ENCODE measurements at regions not wholly inside any gene's neighbourhood (a gene's known extent, or its start where the extent isn't known, plus 50 kb on each side); places are given as distances from the start of the nearest gene placed in this dataset.
"Not testable (repeated sequence)": the region's sequence is repeated elsewhere in the genome, so short reads cannot be mapped to it uniquely, and the experiment has no call there.

DNA sequence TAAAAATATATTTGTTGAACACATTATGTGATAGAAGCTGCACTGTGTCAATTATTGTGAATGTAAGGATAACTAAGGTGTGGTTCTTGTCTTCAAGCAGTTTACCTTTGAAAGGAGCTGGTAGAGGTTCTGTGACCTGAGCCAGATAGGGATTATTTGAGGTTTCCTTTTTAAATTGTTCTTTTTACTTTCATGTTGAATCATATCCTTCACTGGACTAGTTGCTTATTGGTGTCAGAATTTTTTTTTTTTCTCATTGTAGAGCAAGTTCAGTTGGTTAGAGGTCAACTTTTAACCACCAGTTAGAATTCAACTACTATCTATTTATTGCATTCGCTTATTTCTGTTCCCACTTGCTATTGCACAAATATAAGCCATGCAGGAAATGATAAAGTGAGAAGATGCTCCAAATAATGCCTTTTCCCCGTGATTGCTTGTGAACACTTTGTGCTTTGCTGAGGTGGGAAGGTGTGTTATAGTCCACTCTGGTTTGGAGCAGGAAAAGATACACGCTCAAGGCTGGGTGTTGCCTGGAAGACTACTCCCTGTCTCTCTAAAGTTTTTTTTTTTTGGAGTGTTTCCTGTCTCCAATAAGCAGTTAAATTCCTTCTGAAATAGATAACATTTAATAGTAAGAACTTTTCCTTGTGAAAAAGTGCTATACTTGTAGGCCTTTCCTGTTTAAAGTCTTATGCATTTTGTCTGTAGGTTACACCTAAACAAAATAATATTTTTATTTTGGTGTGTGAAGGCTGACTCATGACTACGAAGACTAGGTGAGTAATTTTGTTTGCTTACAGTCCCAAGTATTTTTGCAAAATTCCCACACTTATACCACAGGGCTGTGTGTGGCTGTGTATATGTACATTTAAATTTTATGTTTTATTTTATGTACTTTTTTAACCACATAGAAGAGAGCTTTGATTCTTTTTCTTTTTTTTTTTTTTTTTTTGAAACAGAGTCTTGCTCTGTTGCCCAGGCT is 83.8 kb upstream of the LCORL start:
- no peak for DNase-seq

GRCh38 chr4:18103876-18104605 is 82.5 kb upstream of the LCORL start:
- DNase-seq: no peak

DNA sequence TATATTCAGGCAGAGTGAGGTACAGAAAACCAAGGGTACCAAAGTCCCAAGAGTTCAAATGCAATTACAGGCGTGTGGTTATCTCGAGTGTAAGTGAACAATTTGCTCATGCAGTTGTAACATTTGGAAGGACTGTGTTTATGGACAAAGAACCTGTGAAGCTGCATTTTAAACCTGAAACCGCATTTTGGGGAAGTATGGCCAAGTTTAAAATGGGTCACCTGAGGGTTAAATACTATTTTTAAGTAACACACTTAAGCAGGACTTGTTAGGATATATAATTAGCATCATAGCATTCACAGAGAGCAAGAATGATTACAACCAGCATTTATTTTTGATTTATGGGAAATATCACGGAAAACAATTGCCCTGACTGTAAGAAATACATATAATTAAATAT is 79.1 kb upstream of the LCORL start:
- DNase-seq: no peak

GRCh38 chr4:18090447-18090846 is 68.9 kb upstream of the LCORL start:
- DNase-seq: not testable (repeated sequence)

GRCh38 chr4:18082236-18082635 is 60.7 kb upstream of the LCORL start:
- no peak for DNase-seq

- no peak for DNase-seq
Observed at GRCh38 chr4:18081708-18082107, 60.2 kb upstream of the LCORL start.

DNA sequence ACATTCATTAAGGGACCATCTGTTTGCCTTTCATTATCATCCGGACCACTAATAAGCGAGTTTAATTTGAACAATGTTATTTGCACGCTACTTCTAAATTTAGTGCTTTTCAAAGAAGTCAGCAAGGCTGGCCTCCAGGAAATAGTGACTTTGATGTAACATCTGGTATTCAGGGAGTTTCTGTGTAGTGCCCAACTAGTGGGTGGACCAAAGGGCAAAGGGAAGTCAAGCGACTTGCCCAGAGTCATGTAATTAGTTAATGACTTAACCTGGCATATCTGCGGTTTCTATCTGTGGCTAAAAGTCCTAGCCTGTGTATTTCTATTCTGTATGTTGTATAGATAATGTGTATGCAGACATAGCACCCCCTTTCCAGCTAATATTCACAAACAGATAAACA is 56.3 kb upstream of the LCORL start:
- DNase-seq: no peak

GRCh38 chr4:18075823-18076433 is 54.4 kb upstream of the LCORL start:
- no peak for DNase-seq

- no peak for DNase-seq
Observed at GRCh38 chr4:18071894-18072293, 50.3 kb upstream of the LCORL start.

Measured in NCI-H1694 treated with DMSO at 0.1 percent for 48 hours (cell line).